Small intestine (tissue), 7 donors: ENCODE measurements at regions not wholly inside any gene's neighbourhood (a gene's known extent, or its start where the extent isn't known, plus 50 kb on each side); places are given as distances from the start of the nearest gene placed in this dataset.

ENCODE experiments used
- DNase-seq, 2 donors: peaks; one replicate each; pipeline versions ENCODE4 v3.0.0 to v3.0.0-alpha.2; 2013
- FAIRE-seq: peaks from 2 replicates; lab custom pipeline; 2012; peaks lifted over from hg19 to GRCh38; lab: Jason Lieb, UNC
- H3K27ac ChIP-seq, 3 donors: one replicate each; pipeline ENCODE4 v1.5.1; 2013; ENCODE audit warnings: low read length in 2 of 3, mild to moderate bottlenecking in 2 of 3, control low read depth in 1 of 3, inconsistent platforms in 1 of 3, low read depth in 1 of 3, moderate library complexity in 1 of 3
- H3K27me3 ChIP-seq, 3 donors: one replicate each; pipeline ENCODE4 v1.6.1; 2013; ENCODE audit warnings: low read length in 3 of 3, inconsistent platforms in 1 of 3; ENCODE audit not compliant: control insufficient read depth in 3 of 3, insufficient read depth in 3 of 3
- H3K36me3 ChIP-seq, 3 donors: one replicate each; pipeline ENCODE4 v1.6.1; 2013; ENCODE audit warnings: low read length in 3 of 3, inconsistent platforms in 1 of 3, low read depth in 1 of 3, mild to moderate bottlenecking in 1 of 3, moderate library complexity in 1 of 3; ENCODE audit not compliant: control insufficient read depth in 3 of 3, insufficient read depth in 2 of 3
- H3K4me1 ChIP-seq, 3 donors: one replicate each; pipeline ENCODE4 v1.6.1; 2013; ENCODE audit warnings: low read length in 2 of 3, inconsistent platforms in 1 of 3, low read depth in 1 of 3, mild to moderate bottlenecking in 1 of 3, moderate library complexity in 1 of 3; ENCODE audit not compliant: control insufficient read depth in 3 of 3, insufficient read depth in 2 of 3
- H3K4me3 ChIP-seq, 3 donors: one replicate each; pipeline ENCODE4 v1.5.1; 2013; ENCODE audit warnings: low read length in 3 of 3, control low read depth in 1 of 3, inconsistent platforms in 1 of 3, low read depth in 1 of 3, mild to moderate bottlenecking in 1 of 3, moderate library complexity in 1 of 3
- H3K9me3 ChIP-seq, 2 donors: one replicate each; pipeline ENCODE4 v1.6.1; 2013; ENCODE audit warnings: low read depth in 1 of 2, low read length in 1 of 2; ENCODE audit not compliant: control insufficient read depth in 2 of 2, insufficient read depth in 1 of 2
- WGBS, 3 donors: extraction: QIAGEN DNeasy Blood & Tissue Kit; methylation state at CpG; one replicate each; pipeline ENCODE4 v1.1.7; 2013; 5-methylcytosine and 5-hydroxymethylcytosine counted together
- donor health status: healthy with polysubstance abuse.
- donor health status: control.
- donor health status: control.
- donor health status: Bipolar disorder and iron deficiency.
- donor health status: healthy.

GRCh38 chr13:86725105-86725504 lies 925.9 kb upstream of the SLITRK6 start:
- no peak for FAIRE-seq
- WGBS, 3 donors, result 47 to 57% (median 49%) methylated on average over 3 of the region's 3 CpGs
- H3K4me3 ChIP-seq, result no peak overlapping the region
- H3K27me3 ChIP-seq, result no peaks in the 10 kb centered on the region
- H3K4me1 ChIP-seq, result no peaks in the 10 kb centered on the region
- H3K9me3 ChIP-seq, result peaks cover 0 to 1% of the 10 kb centered on the region in 2 donors
- no peak for DNase-seq
- no peak overlapping the region for H3K27ac ChIP-seq
- H3K36me3 ChIP-seq, result no peaks in the 10 kb centered on the region

- H3K27me3 ChIP-seq, result no peaks in the 10 kb centered on the region
- H3K4me1 ChIP-seq, result no peaks in the 10 kb centered on the region
- H3K4me3 ChIP-seq, result no peak overlapping the region
- DNase-seq, result no peak
- no peak overlapping the region for H3K27ac ChIP-seq
- WGBS, 3 donors, result 51 to 60% (median 60%) methylated on average over 2 of the region's 2 CpGs
- no peaks in the 10 kb centered on the region for H3K36me3 ChIP-seq
- H3K9me3 ChIP-seq, result peaks cover 0 to 13% of the 10 kb centered on the region in 2 donors
- FAIRE-seq, result no peak
These were observed 930.0 kb upstream of the SLITRK6 start for GRCh38 chr13:86729206-86729605.

- Histone ChIP-seq H3K27me3 (no peaks in the 10 kb centered on the region), H3K4me3 (no peak overlapping the region), H3K4me1 (no peaks in the 10 kb centered on the region), H3K36me3 (no peaks in the 10 kb centered on the region), H3K9me3 (peaks cover 0 to 13% of the 10 kb centered on the region in 2 donors), H3K27ac (no peak overlapping the region)
- WGBS, 3 donors, result 90 to 97% (median 91%) methylated on average over 1 of the region's 1 CpG
- FAIRE-seq (no peak), DNase-seq (no peak)
These were observed 932.8 kb upstream of the SLITRK6 start for GRCh38 chr13:86731987-86732386.

GRCh38 chr13:86737334-86737932 lies 933.7 kb upstream of the SLITRK5 start:
- Histone ChIP-seq H3K27me3 (no peaks in the 10 kb centered on the region), H3K4me1 (no peaks in the 10 kb centered on the region), H3K36me3 (no peaks in the 10 kb centered on the region), H3K9me3 (peaks cover 0 to 3% of the 10 kb centered on the region in 2 donors), H3K4me3 (no peak overlapping the region), H3K27ac (no peak overlapping the region)
- FAIRE-seq (no peak), DNase-seq (no peak)
- 36 to 61% (median 57%) methylated on average over 1 of the region's 1 CpG for WGBS, 3 donors

GRCh38 chr13:86741762-86742285 lies 929.3 kb upstream of the SLITRK5 start:
- FAIRE-seq (no peak), DNase-seq (no peak)
- H3K36me3 ChIP-seq, result no peaks in the 10 kb centered on the region
- H3K27ac ChIP-seq, result no peak overlapping the region
- 47 to 59% (median 54%) methylated on average over 2 of the region's 2 CpGs for WGBS, 3 donors
- H3K27me3 ChIP-seq, result no peaks in the 10 kb centered on the region
- no peaks in the 10 kb centered on the region for H3K9me3 ChIP-seq
- no peak overlapping the region for H3K4me3 ChIP-seq
- H3K4me1 ChIP-seq, result no peaks in the 10 kb centered on the region

- no peaks in the 10 kb centered on the region for H3K4me1 ChIP-seq
- no peaks in the 10 kb centered on the region for H3K27me3 ChIP-seq
- DNase-seq, result peak; percentile 0 to 7
These were observed 913.8 kb upstream of the SLITRK5 start for GRCh38 chr13:86757236-86757978.

GRCh38 chr13:86758116-86758515 lies 913.1 kb upstream of the SLITRK5 start:
- H3K27me3 ChIP-seq, result no peaks in the 10 kb centered on the region
- FAIRE-seq, result no peak
- DNase-seq, result no peak
- H3K36me3 ChIP-seq, result no peaks in the 10 kb centered on the region
- no peaks in the 10 kb centered on the region for H3K4me1 ChIP-seq
- H3K9me3 ChIP-seq, result peaks cover 0 to 16% of the 10 kb centered on the region in 2 donors
- H3K4me3 ChIP-seq, result no peak overlapping the region
- H3K27ac ChIP-seq, result no peak overlapping the region
- WGBS, 3 donors, result 92% methylated on average over 4 of the region's 4 CpGs

More at GRCh38 chr13:86757236-86757978, 913.8 kb upstream of the SLITRK5 start:
- no peak for FAIRE-seq
- no peak overlapping the region for H3K4me3 ChIP-seq
- 76 to 80% (median 78%) methylated on average over 9 of the region's 9 CpGs for WGBS, 3 donors
- H3K27ac ChIP-seq, result no peak overlapping the region
- H3K36me3 ChIP-seq, result no peaks in the 10 kb centered on the region
- peaks cover 0 to 12% of the 10 kb centered on the region in 2 donors for H3K9me3 ChIP-seq

- Histone ChIP-seq H3K27me3 (no peaks in the 10 kb centered on the region), H3K27ac (no peak overlapping the region), H3K4me3 (no peak overlapping the region), H3K4me1 (no peaks in the 10 kb centered on the region), H3K36me3 (no peaks in the 10 kb centered on the region), H3K9me3 (peaks cover 0 to 28% of the 10 kb centered on the region in 2 donors)
- DNase-seq (no peak), FAIRE-seq (no peak)
- 85 to 91% (median 91%) methylated on average over 5 of the region's 5 CpGs for WGBS, 3 donors
These were observed 910.6 kb upstream of the SLITRK5 start for GRCh38 chr13:86760620-86761019.
